ENCODE measurements at regions not wholly inside any gene's neighbourhood (a gene's known extent, or its start where the extent isn't known, plus 50 kb on each side); places are given as distances from the start of the nearest gene placed in this dataset.
"Not testable (repeated sequence)": the region's sequence is repeated elsewhere in the genome, so short reads cannot be mapped to it uniquely, and the experiment has no call there.

GRCh38 chr13:22960827-22961226 lies 220.0 kb upstream of the SGCG start:
- H3K27me3 ChIP-seq = no peaks in the 10 kb centered on the region
- no peaks in the 10 kb centered on the region for H3K4me1 ChIP-seq (ENCODE audit: control insufficient read depth in 1 of 2, insufficient read depth in 1 of 2, low read depth in 1 of 2, low read length in 1 of 2)
- no peak overlapping the region for H3K4me3 ChIP-seq (ENCODE audit: low read depth in 1 of 2, low read length in 1 of 2)
- H3K36me3 ChIP-seq = no peaks in the 10 kb centered on the region
- H3K9me3 ChIP-seq = no peaks in the 10 kb centered on the region
- H3K27ac ChIP-seq = no peak overlapping the region
- no peak for TF ChIP-seq CTCF (IDR thresholded peaks at IDR 0.05)

DNA sequence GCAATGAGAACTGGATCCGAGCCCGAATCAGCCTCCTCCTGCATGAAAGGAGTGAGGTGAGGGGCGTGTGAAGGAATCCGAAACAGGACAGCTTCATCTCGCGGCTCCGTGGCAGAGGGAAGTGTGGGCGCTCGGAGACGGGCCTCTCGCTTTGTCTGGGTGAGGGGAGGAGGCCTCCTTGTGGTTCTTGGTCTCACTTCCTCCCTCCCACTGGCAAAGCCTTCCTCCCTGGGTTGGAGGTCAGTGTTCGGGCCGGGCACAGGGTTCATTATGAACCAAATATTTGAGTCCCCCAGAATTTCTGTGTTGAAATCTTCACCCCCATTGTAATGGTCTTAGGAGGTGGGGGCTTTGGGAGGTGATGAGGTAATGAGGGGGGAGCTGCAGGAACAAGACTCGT lies 219.4 kb upstream of the SGCG start:
- not testable (repeated sequence) for H3K27me3 ChIP-seq; H3K36me3 ChIP-seq; H3K4me1 ChIP-seq (ENCODE audit: control insufficient read depth in 1 of 2, insufficient read depth in 1 of 2, low read depth in 1 of 2, low read length in 1 of 2)

GRCh38 chr13:22961835-22962537 lies 218.8 kb upstream of the SGCG start:
- Histone ChIP-seq H3K27me3 (no peaks in the 10 kb centered on the region), H3K36me3 (no peaks in the 10 kb centered on the region), H3K27ac (no peak overlapping the region), H3K4me3 (ENCODE audit: low read depth in 1 of 2, low read length in 1 of 2) (no peak overlapping the region), H3K9me3 (no peaks in the 10 kb centered on the region), H3K4me1 (ENCODE audit: control insufficient read depth in 1 of 2, insufficient read depth in 1 of 2, low read depth in 1 of 2, low read length in 1 of 2) (no peaks in the 10 kb centered on the region)
- TF ChIP-seq CTCF (IDR thresholded peaks at IDR 0.05) = no peak

More for the DNA sequence above, 219.4 kb upstream of the SGCG start:
- not testable (repeated sequence) for H3K4me3 ChIP-seq (ENCODE audit: low read depth in 1 of 2, low read length in 1 of 2); H3K9me3 ChIP-seq; H3K27ac ChIP-seq

GRCh38 chr13:22963384-22964053 lies 217.3 kb upstream of the SGCG start:
- not testable (repeated sequence) for H3K27ac ChIP-seq; H3K4me1 ChIP-seq (ENCODE audit: control insufficient read depth in 1 of 2, insufficient read depth in 1 of 2, low read depth in 1 of 2, low read length in 1 of 2); H3K4me3 ChIP-seq (ENCODE audit: low read depth in 1 of 2, low read length in 1 of 2); H3K9me3 ChIP-seq; H3K36me3 ChIP-seq; H3K27me3 ChIP-seq

DNA sequence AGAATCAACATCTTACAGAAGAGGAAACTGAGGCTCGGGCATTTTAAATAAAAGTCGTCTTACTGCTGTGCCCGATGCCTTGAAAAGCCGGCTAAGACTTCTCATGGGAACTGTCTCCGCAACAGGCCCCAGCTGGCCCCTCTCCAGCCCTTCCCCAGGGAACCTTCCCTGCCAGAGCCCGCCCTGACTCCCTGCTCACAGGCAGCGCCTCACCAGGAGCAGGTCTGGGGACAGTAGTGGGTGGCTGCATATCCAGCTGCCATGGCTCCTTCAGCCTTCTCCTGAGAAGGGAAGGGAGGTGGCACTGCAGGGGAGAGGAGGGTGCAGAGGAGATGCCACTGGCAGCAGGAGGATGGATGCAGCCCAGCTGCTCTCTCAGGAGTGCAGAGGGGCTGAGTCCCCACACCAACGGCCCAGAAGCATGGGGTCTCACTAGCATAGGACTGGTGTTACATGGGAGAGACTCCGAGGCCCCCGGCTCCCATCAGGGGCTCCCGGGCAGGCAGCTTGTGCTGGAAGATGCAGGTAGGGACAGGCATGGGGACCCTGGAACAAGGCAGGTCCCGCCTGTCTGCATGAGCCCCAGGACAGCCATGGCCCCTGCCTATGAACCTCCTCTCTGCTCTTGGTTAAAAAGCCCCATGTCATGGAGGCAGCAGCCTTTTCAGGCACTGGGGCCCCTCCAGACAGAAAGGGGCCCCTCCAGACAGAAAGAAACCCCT lies 216.4 kb upstream of the SGCG start:
- H3K4me1 ChIP-seq (ENCODE audit: control insufficient read depth in 1 of 2, insufficient read depth in 1 of 2, low read depth in 1 of 2, low read length in 1 of 2) = no peaks in the 10 kb centered on the region
- TF ChIP-seq CTCF (IDR thresholded peaks at IDR 0.05) = no peak
- no peaks in the 10 kb centered on the region for H3K9me3 ChIP-seq
- no peaks in the 10 kb centered on the region for H3K36me3 ChIP-seq
- no peak overlapping the region for H3K4me3 ChIP-seq (ENCODE audit: low read depth in 1 of 2, low read length in 1 of 2)
- H3K27ac ChIP-seq = no peak overlapping the region
- H3K27me3 ChIP-seq = no peaks in the 10 kb centered on the region

DNA sequence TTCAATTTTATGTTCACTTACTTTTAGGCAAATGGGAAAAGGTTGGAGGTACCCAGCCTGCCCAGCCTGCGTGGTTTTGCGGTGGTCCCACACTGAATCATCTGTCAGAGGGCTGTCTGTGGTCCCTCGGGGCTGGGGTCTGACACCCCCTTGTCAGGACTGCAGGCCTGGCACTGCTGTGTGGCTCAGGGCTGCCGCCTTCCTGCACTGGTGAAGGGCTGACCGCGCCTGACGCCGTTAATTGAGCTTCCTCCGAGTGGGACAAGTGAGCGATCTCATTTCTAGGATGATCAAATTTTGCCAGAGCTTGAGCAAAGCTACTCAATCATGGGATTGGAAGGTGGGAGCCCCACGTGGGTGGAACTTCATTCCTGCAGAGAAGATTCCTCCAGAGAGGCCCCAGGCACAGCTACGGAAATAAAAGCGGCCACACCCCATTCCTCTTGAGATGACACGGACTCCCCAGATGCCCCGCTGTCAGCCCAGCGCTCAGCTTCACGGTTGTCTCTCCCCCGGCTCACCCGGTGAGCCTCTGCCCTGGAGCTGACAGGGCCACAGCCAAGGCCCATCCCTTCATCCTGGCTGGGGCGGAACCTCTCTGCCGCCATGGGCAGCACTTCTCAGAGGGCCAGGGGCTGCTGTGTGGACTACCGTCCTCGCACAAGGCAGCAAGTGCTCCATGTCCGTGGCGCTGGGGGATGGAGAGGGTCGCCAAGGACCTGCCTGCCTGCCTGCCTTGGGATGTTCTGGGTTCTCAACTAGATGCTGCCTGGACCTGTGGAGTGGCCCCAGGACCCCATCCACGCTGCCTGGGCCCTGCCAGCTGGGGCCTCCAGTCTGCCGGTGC lies 215.5 kb upstream of the SGCG start:
- H3K27me3 ChIP-seq; H3K36me3 ChIP-seq; H3K27ac ChIP-seq; H3K9me3 ChIP-seq; H3K4me1 ChIP-seq (ENCODE audit: control insufficient read depth in 1 of 2, insufficient read depth in 1 of 2, low read depth in 1 of 2, low read length in 1 of 2); H3K4me3 ChIP-seq (ENCODE audit: low read depth in 1 of 2, low read length in 1 of 2): not testable (repeated sequence)

DNA sequence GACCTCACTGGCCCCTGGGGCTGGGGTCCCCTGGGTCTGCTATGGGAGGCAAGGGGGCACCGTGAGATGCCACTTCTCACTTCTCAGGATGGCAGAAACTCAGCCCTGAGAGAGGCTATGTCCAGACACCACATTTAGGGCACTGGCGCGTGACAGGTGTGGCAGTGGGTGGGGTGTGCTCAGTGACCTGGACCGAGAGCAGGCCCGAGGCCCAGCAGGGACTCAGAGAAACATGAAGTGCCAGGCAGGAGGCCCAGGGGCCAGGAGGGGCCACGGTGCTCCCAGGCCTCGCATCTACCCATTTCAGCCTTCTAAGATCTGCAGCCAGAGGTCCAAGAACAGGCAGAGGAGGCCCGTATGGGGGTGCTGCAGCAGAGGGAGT lies 214.9 kb upstream of the SGCG start:
- H3K27ac ChIP-seq; H3K9me3 ChIP-seq; H3K36me3 ChIP-seq; H3K27me3 ChIP-seq; H3K4me1 ChIP-seq (ENCODE audit: control insufficient read depth in 1 of 2, insufficient read depth in 1 of 2, low read depth in 1 of 2, low read length in 1 of 2); H3K4me3 ChIP-seq (ENCODE audit: low read depth in 1 of 2, low read length in 1 of 2): not testable (repeated sequence)

- H3K36me3 ChIP-seq; H3K4me1 ChIP-seq (ENCODE audit: control insufficient read depth in 1 of 2, insufficient read depth in 1 of 2, low read depth in 1 of 2, low read length in 1 of 2); H3K9me3 ChIP-seq; H3K4me3 ChIP-seq (ENCODE audit: low read depth in 1 of 2, low read length in 1 of 2); H3K27ac ChIP-seq; H3K27me3 ChIP-seq: not testable (repeated sequence)
Measured at GRCh38 chr13:22966753-22967152, 214.0 kb upstream of the SGCG start.
